Ovary (tissue), 7 donors: ENCODE measurements at regions not wholly inside any gene's neighbourhood (a gene's known extent, or its start where the extent isn't known, plus 50 kb on each side); places are given as distances from the start of the nearest gene placed in this dataset.

Source experiments
- DNase-seq, 5 donors: peaks; one replicate each; pipeline ENCODE4 v3.0.0-alpha.2; 2019 to 2020
- H3K27ac ChIP-seq, 2 donors: fragments of 200-600 bp; one replicate each; pipeline versions ENCODE4 v1.5.1 to v1.8.0; 2019 to 2022
- H3K27me3 ChIP-seq: fragments of 200-600 bp; one replicate; pipeline ENCODE4 v1.8.0; 2022
- H3K36me3 ChIP-seq: fragments of 200-600 bp; sonication (generic); one replicate; pipeline ENCODE4 v1.5.1; 2019
- H3K4me1 ChIP-seq: one replicate; pipeline ENCODE4 v1.8.1; 2013; ENCODE audit warnings: mild to moderate bottlenecking, moderate library complexity; ENCODE audit not compliant: insufficient read depth
- H3K4me3 ChIP-seq: fragments of 200-600 bp; sonication (generic); one replicate; pipeline ENCODE4 v1.5.1; 2017
- H3K9me3 ChIP-seq, 2 donors: fragments of 200-600 bp in 1 of 2; sonication (generic) in 1 of 2; one replicate each; pipeline versions ENCODE4 v1.5.1 to v1.8.1; 2013 to 2019; ENCODE audit warnings: mild to moderate bottlenecking in 1 of 2, moderate library complexity in 1 of 2
- EP300 ChIP-seq: sonication (generic); formaldehyde crosslinking; IDR thresholded peaks from one replicate; pipeline ENCODE4 v1.6.1; 2017; ENCODE audit warnings: antibody characterized with exemption
- POLR2A ChIP-seq: fragments of 450-650 bp; IDR thresholded peaks from one replicate; pipeline ENCODE4 v1.6.1; 2017; ENCODE audit warnings: antibody characterized with exemption, mild to moderate bottlenecking, moderate library complexity
- WGBS, 3 donors: extraction: QIAGEN DNeasy Blood & Tissue Kit in 1 of 3; methylation state at CpG; one replicate each; pipeline versions ENCODE4 v1.1.5 to v1.1.7; 2013 to 2017; 5-methylcytosine and 5-hydroxymethylcytosine counted together
- intact Hi-C, 4 donors: fragments of 100-400 bp; cut with DNase I; formaldehyde crosslinking; loops; one replicate each; pipeline versions ENCODE4 v1.11.0 to v1.15.1; 2022 to 2023
- TF ChIP-seq, protein P1 (sequence below), 3 donors: fragments of 450-650 bp in 2 of 3; fragments of 200-600 bp in 1 of 3; IDR thresholded peaks; one replicate each; pipeline versions ENCODE4 v1.5.1 to v1.8.0; 2016 to 2022; ENCODE audit warnings: antibody characterized with exemption in 3 of 3, mild to moderate bottlenecking in 1 of 3
- donor health status: DM: no; HTN: no; CAD: no; lungs with moderate emphysema.
- donor health status: DM: no; HTN: no; CAD: no.
- donor health status: Bipolar disorder and iron deficiency.
- donor health status: DM: no; HTN: no; CAD: no.
- donor health status: DM: yes; HTN: yes; CAD: no.

DNA sequence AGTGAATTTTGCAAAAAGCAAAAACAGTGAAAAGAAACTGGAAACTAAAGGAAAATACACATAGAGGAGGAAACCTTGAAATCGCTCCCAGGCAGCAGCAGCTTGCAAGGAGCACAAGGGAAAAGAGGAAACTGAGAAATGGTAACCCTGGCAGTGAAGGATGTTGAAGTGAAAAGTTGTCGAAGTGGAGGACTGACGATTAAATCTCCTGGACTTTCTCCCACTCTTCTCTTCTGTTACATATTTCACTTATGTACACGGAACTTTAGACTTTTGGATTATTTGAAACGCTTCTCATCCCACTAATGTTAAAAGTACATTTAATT, 388.8 kb upstream of the USP15 start:
- DNase-seq: no peak
- Histone ChIP-seq H3K27ac (no peak overlapping the region), H3K36me3 (no peaks in the 10 kb centered on the region), H3K27me3 (no peaks in the 10 kb centered on the region), H3K4me3 (no peak overlapping the region), H3K9me3 (no peaks in the 10 kb centered on the region), H3K4me1 (no peaks in the 10 kb centered on the region)
- 72 to 76% (median 72%) methylated on average over 5 of the region's 5 CpGs for WGBS, 3 donors
- intact Hi-C loops: no loop called here
- TF ChIP-seq POLR2A (no peak), EP300 (no peak)
- TF ChIP-seq, protein P1, sequence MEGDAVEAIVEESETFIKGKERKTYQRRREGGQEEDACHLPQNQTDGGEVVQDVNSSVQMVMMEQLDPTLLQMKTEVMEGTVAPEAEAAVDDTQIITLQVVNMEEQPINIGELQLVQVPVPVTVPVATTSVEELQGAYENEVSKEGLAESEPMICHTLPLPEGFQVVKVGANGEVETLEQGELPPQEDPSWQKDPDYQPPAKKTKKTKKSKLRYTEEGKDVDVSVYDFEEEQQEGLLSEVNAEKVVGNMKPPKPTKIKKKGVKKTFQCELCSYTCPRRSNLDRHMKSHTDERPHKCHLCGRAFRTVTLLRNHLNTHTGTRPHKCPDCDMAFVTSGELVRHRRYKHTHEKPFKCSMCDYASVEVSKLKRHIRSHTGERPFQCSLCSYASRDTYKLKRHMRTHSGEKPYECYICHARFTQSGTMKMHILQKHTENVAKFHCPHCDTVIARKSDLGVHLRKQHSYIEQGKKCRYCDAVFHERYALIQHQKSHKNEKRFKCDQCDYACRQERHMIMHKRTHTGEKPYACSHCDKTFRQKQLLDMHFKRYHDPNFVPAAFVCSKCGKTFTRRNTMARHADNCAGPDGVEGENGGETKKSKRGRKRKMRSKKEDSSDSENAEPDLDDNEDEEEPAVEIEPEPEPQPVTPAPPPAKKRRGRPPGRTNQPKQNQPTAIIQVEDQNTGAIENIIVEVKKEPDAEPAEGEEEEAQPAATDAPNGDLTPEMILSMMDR (IDR thresholded peaks at IDR 0.05): no peak

DNA sequence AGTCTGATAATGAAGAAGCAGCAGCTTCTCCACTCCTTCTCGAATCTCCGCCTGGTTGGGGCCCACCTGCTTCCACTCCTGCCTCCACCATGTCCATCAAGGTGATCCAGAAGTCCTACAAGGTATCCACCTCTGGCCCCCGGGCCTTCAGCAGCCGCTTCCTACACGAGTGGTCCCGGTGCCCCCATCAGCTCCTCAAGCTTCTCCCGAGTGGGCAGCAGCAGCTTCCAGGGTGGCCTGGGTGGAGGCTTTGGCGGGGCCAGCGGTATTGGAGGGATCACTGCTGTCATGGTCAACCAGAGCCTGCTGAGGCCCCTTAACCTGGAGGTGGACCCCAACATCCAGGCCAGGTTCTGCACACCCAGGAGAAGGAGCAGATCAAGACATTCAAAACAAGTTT, 381.0 kb upstream of the USP15 start:
- Histone ChIP-seq H3K27me3 (no peaks in the 10 kb centered on the region), H3K4me1 (no peaks in the 10 kb centered on the region), H3K27ac (no peak overlapping the region), H3K36me3 (no peaks in the 10 kb centered on the region), H3K9me3 (no peaks in the 10 kb centered on the region), H3K4me3 (no peak overlapping the region)
- intact Hi-C loops: no loop called here
- TF ChIP-seq, protein P1 (IDR thresholded peaks at IDR 0.05): no peak
- TF ChIP-seq EP300 (no peak), POLR2A (no peak)
- DNase-seq: no peak
- 94 to 96% (median 96%) methylated on average over 9 of the region's 9 CpGs for WGBS, 3 donors

DNA sequence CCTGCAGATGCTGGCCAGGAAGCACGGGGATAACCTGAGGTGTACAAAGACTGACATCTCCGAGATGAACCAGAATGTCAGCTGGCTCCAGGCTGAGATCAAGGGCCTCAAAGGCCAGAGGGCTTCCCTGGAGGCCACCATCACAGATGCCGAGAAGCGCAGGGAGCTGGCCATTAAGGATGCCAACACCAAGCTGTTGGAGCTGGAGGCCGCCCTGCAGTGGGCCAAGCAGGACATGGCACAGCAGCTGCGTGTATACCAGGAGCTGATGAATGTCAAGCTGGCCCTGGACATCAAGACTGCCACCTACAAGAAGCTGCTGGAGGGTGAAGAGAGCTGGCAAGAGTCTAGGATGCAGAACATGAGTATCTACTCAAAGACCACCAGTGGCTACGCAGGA, 380.0 kb upstream of the USP15 start:
- TF ChIP-seq POLR2A: no peak
- no peak for TF ChIP-seq EP300
- TF ChIP-seq, protein P1 (IDR thresholded peaks at IDR 0.05): no peak
- intact Hi-C loops: no loop called here
- 83 to 88% (median 87%) methylated on average over 6 to 7 of the region's 7 CpGs for WGBS, 3 donors
- no peaks in the 10 kb centered on the region for H3K36me3 ChIP-seq
- no peak for DNase-seq
- H3K27ac ChIP-seq: no peak overlapping the region
- no peaks in the 10 kb centered on the region for H3K4me1 ChIP-seq
- no peaks in the 10 kb centered on the region for H3K9me3 ChIP-seq
- no peaks in the 10 kb centered on the region for H3K27me3 ChIP-seq
- no peak overlapping the region for H3K4me3 ChIP-seq

DNA sequence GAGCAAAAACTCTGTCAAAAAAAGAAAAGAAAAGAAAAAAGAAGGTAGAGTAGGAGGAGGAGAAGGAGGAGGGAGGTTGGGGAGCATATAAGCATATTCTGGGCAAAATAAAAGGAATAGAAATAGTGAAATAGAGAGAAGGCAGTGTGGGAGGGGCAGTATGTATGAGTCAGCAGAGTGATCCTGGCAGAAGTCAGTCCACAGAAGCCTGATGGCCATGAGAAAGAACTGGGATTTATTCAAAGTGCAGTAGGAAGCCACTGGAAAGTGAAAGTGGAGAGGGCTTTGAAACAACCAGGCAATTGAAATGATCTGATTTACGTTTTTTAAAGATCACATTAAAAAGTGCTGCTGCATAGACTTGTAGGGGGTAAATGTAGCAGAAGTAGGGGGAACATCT, 368.6 kb upstream of the USP15 start:
- Histone ChIP-seq H3K27ac (no peak overlapping the region), H3K9me3 (no peaks in the 10 kb centered on the region), H3K27me3 (no peaks in the 10 kb centered on the region), H3K4me3 (no peak overlapping the region), H3K4me1 (no peaks in the 10 kb centered on the region), H3K36me3 (no peaks in the 10 kb centered on the region)
- WGBS, 3 donors: 13 to 45% (median 19%) methylated on average over 1 of the region's 1 CpG
- TF ChIP-seq POLR2A (no peak), EP300 (no peak)
- TF ChIP-seq, protein P1 (IDR thresholded peaks at IDR 0.05): no peak
- intact Hi-C loops: no loop called here
- DNase-seq: no peak

DNA sequence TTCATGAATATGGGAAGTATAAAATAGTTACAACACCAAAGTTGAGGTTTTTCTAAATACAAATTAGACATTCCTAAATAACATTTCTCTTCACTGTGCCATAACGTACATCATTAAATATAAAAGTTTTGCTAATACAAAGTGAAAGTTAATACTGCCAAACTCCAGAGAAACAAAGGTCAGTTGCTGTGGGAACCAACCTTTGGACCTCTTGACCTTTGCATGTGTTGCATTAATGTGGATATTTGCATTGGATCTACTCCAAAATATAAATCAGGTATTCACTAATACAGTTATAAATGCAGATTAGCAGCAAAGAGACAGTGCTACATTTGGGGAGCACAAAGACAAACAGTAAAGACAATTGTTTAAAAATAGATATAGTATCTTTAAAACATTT, 366.0 kb upstream of the USP15 start:
- H3K36me3 ChIP-seq: no peaks in the 10 kb centered on the region
- no peak overlapping the region for H3K4me3 ChIP-seq
- H3K9me3 ChIP-seq: no peaks in the 10 kb centered on the region
- no peak for DNase-seq
- no peaks in the 10 kb centered on the region for H3K4me1 ChIP-seq
- no peak overlapping the region for H3K27ac ChIP-seq
- intact Hi-C loops: no loop called here
- TF ChIP-seq, protein P1 (IDR thresholded peaks at IDR 0.05): no peak
- no peak for TF ChIP-seq POLR2A
- 77 to 88% (median 84%) methylated on average over 1 of the region's 1 CpG for WGBS, 3 donors
- H3K27me3 ChIP-seq: no peaks in the 10 kb centered on the region
